ENCODE measurements at regions not wholly inside any gene's neighbourhood (a gene's known extent, or its start where the extent isn't known, plus 50 kb on each side); places are given as distances from the start of the nearest gene placed in this dataset.

GRCh38 chr3:115301364-115301860, 154.3 kb upstream of the ZBTB20 start:
- no peak for TF ChIP-seq POLR2A (IDR thresholded peaks at IDR 0.05)
- TF ChIP-seq POLR2AphosphoS5 (IDR thresholded peaks at IDR 0.05): no peak

Measured in stomach (tissue), 4 donors.